CMK (cell line): ENCODE measurements at regions not wholly inside any gene's neighbourhood (a gene's known extent, or its start where the extent isn't known, plus 50 kb on each side); places are given as distances from the start of the nearest gene placed in this dataset.
"Not testable (repeated sequence)": the region's sequence is repeated elsewhere in the genome, so short reads cannot be mapped to it uniquely, and the experiment has no call there.

Experiments used
- DNase-seq: peaks from one replicate; pipeline ENCODE4 v3.0.0-alpha.2; 2010; ENCODE audit warnings: low read depth

DNA sequence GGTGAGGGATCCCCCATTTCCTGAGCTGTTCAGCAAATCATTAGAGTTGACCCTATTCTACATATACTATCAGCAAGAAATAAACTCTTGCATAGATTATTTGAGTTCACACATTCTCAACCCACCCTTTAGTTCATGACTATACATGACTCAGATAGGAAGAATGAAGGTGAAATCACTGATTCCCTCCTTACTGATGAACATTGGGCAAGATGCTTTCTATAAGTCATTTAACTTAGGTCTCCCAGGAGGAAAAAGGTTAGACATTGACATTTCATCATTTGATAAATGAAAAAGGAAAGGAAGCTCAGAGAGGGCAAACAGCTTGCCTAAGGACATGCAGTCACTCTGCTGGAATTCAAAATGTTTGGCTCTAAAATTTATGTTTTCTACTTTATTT is 408.0 kb downstream of the TMEM182 start:
- no peak for DNase-seq

DNA sequence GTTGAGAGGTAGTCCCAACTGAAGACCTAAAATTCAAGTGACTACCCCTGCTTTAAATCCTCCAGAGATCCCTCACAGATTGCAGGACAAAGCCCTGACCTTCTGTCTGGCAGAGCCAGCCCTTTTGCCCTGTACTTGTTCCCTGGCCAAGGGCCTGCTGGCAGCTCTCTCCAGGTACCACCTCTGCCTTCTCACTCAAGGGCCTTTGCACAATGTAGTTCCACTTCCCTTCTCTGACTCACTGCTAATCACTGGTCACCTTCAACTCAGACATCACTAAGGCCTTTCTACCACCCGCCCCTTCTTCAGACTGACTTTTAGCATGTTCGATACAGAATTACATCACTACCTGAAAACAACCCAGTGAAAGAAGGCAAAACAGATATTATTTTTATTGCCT is 411.0 kb downstream of the TMEM182 start:
- no peak for DNase-seq

DNA sequence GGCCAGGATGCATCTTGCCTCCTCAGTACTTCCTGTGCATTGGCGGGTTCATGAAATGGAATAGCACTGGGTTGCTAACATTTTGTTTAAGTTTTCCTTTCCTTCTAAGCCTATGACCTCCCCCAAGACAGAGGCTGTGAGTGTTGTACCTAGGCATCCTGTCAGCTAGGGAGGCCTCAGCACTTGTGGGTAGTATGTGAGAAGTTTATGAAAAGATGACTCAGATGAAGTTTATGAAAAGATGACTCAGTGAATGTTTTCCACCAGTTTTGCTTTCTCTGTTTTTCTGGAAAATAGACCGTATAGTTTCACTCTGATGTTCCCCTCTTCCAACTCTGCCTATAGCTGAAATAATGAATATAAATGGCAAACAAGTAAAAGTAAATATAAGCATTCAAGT is 412.9 kb downstream of the TMEM182 start:
- no peak for DNase-seq

DNA sequence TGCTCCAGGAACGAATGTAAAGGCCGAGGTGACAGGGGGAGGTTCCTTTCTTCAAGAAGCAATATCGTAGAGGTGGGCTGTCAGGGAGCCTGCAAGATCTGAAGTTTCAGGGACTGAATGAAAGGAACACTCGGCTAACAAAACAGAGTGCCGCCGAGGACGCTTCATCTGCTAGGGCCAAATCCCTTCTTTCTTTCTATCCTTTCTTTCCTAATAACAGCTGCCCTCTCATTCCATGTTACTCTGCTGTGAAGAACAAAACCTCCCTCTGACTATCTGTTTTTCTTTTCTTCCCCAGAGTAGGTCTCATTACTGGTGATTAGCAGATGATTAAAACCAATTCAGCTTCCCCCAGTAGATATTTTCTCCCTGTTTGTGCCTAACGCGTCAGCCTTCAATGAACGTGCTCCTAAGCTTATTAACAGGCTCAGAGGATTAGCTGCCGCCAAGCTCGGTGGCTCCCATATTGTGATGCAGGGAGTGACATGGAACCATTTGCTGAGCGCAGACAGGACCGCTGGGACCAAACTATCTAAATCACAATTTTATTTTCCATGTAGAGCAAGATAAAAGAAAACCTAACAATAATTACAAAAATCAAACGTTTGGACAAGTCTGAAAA is 414.6 kb downstream of the TMEM182 start:
- DNase-seq: no peak

DNA sequence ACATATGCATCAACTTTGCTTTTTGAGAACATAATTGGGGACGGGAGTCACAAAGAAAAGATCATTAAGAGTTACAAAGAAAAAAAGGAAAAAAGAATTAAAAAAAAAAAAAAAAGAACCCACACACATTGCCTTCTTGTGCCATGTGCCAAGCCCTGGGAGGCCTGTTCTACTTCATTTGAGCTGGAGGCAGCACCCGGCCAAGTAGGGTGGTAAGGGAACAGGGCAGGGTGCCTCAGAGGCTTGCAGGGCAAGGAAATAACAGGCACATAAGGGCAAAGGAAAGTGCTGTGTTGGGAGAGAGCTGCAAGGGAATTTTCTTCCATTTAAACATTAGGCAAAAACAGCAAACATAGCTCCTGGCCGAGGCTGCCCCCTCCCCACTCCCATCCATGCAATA is 418.0 kb downstream of the TMEM182 start:
- DNase-seq: no peak

DNA sequence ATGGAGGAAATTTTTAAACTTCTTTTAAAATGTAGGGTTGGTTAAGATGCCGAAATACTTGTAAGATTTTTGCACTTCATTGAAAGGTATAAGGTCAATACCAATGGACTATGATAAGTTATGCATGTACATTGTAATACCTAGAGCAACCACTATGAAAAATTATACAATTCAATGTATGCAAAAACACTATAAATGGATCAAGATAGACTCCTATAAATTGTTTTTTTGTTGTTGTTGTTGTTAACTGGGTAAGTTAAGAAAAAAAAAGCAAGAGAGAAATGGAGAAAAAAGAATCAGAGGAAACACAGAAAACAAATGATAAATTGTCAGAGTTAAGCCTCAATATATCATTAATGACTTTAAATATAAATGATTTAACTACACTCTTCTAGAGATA is 421.2 kb downstream of the TMEM182 start:
- no peak for DNase-seq

DNA sequence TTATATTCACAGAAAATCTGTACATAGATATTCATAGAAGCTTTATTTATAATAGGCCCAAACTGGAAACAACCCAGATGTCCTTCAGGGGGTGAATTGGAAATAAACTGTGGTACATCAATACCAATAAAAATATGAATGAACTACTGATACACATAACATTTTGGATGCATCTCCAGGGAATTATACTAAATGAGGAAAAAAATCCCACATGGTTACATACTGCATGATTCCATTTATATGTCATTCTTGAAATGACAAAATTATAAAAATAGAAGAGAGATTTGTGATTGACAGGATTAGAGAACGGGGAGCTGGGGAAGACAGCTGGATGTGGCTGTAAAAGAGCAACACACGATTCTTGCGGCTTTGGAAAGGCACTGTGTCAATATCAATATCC is 435.0 kb downstream of the TMEM182 start:
- DNase-seq: no peak

DNA sequence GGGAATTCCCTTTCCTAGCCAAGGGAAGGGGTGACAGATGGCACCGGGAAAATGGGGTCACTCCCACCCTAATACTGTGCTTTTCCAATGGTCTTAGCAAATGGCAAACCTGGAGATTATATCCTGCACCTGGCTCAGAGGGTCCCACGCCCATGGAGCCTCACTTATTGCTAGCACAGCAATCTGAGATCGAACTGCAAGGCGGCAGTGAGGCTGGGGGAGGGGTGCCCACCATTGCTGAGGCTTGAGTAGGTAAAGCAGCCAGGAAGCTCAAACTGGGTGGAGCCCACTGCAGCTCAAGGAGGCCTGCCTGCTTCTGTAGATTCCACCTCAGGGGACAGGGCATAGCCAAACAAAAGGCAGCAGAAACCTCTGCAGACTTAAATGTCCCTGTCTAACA is 438.9 kb downstream of the TMEM182 start:
- DNase-seq: not testable (repeated sequence)

DNA sequence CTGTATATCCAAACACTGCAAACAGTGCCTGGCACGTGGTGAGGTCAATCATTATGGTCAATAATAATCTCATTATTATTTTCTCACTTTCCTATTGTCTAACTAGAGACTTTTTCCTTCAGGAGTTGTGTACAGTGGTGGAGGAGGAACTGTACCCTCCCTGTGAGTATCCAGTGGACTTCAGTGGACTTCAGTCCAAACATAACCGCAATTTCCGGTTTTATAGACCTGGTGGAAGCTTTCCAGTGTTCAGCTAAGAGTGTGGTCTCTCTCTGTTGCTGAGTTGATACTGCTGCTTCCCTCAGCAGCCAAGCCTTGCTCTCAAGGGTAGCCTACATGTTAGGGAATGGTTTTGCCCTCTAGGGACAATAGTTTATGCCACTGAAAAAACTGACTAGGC is 447.1 kb downstream of the TMEM182 start:
- no peak for DNase-seq

DNA sequence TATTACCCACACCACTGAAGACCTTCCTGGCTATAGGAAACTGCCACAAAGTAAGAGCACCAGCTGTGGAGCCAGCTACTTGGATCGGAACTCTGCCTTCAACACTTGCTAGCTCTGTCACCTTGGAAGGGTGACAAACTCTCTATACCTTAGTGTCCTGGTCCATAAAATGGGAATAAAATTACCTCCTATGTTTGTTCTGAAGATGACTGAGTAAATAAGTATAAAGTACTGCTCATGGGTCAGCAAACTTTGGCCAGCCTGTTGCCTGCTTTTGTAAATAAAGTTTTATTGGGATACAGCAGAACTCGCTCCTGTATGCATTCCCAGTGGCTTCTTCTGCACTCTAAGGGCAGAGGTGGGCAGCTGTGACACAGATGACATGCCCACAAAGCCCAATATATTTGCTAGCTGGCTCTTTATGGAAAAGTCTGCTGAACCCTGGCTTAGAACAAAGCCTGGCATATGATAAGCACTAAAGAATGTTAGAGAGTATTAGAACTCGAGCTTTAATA is 451.3 kb downstream of the TMEM182 start:
- no peak for DNase-seq

DNA sequence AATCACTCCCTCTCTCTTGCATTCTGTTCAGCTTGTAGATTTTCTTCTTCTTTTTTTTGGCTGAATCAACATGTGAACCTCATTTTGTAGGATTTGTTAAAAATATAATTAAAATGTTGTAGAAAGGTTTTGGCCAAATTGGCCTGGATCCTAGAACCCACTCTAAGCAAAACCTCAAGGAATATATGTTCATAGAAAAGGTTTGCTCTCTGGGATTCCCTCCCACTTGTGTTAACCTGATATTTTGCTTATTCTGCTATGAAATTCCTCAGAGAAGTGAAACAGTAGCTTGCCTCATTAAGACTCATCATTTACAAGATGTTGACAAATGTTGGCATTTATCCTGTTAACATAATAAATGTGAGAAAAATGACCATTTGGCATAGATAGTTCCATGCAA is 456.7 kb downstream of the TMEM182 start:
- DNase-seq: no peak

DNA sequence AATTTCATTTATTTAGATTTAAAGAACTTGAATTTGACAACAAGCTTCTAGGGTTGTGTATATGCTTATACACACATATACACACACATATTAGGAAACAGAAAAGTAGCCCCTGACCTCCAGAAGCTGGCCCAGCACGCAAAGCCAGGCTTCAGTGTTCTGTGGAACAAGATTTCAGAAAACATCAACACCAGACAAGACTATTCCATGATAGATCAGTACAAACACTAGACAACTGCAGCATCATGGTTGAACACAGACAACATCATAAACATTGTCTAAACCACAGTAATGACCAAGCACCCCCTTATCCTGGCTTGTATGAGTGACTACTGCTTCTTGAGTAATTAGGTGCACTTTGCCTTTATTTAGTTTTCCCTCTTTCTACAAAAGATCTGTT is 457.6 kb downstream of the TMEM182 start:
- DNase-seq: no peak

DNA sequence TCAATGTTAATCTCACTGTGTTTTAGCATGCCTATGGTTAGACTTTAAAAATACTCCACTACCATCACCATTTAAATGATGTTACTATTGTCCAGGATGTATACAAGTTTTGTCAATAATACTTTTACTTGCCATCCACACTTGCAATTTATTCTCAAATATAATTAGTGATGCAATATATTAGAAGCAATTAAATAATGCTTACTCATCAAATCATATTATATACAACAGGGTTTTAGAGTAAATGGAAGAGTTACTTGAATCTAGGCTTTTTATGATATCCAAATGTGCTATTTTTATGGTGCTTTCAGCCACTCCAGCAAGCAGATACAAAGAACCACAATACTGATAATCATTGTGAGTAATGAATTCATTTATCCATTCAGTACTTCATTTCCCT is 461.1 kb downstream of the TMEM182 start:
- no peak for DNase-seq

DNA sequence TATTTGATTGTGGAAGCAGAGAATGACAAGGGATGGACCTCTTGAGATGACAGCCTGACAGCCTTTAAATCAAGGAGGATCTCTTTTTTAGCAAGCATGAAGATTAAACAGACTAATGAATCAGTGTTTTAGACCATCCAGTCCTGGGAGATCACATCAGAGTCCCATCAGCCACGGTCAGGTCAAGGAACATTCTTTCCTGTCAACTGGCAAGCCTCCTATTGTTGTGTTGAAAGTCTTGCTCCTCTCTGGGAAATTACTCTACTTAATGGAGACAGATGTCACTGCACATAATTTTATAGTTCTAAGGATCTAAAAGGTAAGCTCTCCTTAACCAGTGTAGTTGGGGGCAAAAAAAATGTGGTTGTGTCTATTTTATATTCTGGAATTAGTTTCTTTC is 469.0 kb downstream of the TMEM182 start:
- no peak for DNase-seq

DNA sequence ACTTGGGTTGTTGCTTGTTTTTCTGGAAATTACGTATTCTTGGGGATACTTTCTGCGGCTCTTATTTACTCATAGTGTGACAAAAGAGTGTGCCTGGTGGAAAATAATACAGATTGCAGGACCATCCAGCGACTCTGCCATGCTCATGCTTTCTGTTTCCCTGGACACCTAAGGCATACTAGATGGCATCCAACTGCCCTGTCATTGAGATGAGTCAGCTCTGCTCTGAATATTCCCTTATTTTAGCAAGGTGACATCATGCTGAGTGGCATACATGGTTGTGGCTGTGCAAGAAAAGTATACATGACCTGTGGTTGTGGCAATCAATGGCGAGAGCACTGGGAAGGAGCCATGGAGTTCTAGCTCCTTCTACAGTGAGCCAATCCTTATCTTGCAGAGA is 471.0 kb downstream of the TMEM182 start:
- DNase-seq: no peak

DNA sequence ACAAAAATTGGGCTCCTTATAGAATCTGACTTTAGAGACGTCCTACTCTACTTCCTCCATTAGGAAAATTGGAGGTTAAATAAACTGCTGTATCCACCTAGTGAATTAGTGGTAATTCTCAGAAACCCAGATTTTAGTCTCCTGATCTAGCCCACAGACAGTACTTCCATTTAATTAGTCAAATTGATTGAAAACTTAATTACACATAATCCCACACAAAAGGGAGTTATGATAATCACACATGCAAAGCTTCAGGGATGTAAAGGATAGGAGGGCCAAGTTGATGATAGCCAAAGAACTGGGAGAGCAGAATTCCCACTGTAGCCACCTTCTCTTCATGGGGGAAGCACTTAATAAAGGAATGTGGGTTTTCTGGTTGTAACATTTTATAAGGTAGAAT is 471.9 kb downstream of the TMEM182 start:
- DNase-seq: no peak

DNA sequence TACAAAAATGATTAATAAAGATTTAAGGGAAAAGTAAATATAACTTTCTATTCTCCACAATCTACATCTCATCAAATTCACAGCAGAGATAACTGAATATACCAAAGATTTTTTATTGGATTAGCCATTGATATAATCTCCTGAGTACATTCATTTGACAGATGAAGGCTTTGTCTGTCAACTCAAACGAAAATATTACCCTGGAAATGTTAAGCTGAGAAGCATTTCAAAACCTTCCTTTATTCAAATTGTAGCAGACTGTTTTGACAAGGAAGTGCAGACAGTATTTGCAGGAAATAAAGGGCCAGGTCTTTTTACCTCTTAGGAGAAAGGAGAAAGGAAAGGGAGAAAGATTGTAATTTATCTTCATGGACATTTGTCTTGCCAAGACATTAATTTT is 473.5 kb downstream of the TMEM182 start:
- DNase-seq: no peak

DNA sequence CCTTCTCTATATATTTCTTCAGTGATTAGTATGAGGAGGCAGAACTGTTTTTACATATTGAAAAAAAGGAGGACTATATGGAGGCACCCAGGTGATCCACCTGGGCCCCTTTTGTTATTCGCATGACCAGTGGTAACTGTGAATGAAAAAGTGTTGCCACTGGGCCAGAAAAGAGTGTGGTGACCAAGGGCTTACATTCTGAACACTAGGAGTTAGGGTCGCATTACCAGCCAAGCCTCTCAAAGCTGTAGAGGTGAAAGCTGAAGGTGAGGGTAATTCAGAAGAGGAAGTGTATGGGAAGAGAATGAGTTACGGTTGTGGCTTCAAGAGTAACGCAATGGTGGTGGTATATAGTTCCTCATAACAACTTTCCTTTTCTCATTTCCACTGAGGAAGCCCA is 487.6 kb downstream of the TMEM182 start:
- DNase-seq: no peak

DNA sequence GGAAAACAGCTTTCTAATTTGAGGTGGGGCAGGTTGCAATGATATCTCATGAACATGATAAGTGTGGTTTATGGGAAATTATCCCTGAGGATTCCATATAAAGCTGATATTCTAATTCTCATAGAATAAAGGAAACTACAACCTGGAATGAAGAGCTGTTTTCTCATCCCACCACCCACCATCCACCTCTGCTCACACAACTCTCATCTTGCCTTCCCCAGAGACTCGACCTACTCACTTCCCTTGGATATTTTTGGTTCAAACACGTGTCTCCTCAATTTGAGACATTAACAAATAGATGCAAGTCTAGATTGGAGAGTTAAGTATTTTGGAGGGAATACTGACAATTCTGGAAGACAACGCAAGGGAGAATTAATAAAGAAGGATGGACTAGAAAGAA is 490.9 kb downstream of the TMEM182 start:
- DNase-seq: no peak

DNA sequence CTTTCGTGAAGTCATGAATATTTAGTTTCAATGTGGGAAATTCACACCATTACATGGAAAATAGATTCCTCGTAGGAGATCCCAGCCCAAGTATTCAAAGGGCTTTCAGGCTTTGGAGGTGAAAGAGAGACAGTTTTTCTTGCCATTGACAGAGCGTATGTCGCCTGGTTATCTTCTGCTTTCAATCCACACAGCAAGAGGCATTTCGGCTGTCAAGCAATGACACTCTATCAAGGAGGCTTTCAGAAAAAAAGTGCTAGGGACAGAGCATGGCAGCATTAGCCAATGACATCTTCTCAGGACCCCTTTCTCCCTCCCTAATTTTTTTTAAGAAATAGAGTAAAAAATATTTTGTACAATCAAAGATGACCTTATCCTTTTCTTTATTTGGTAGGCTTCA is 492.8 kb downstream of the TMEM182 start:
- no peak for DNase-seq

DNA sequence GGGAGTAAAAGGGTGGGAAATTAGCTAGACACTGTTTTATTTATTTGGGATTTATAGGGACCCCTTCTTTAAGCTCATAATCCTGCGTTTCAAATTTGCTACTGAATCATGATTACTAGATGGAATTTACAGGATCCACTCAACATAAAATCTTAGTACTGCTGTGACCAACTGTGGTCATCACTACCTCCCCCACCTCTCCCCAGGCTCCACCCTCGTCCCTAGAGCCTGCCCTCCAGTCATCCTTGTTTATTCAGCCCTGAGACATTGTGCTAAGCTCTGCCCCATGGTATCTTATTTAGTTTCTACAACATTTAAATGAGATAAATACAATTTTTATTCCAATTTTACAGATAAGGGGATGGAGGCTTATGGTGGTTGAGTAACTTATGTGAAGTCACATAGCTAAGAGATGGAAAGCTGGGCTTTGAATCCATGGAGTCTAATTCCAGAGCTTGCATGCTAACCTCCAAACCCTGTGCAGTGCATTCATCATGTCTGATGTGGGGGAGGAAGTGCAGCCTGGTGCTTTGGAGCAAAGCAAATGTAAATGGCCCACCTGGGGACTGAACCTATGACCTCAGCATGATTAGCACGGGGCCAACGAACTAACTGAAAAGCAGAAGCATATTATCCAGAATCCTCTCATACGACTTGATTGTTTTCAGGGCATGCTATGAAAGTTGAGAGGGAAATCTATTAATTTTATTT is 502.4 kb downstream of the TMEM182 start:
- no peak for DNase-seq

DNA sequence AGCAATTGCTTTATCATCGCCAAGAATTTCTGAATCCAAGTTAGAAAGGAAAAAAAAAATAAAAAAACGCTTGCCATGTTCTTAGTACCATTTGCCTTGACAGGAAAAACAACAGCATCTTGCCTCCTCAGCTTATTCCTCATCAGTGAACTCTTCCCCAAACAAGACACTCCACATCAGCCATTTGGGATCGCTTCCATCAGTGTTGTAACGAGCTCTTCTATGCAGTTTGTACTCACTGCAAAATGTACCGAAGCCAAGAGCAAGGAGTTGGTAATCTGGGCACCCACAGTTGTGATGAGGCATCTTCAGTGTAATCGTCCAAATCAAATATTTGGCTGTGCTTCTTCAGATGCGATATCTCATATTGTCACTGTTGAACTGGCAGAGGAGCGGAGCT is 503.7 kb downstream of the TMEM182 start:
- no peak for DNase-seq

DNA sequence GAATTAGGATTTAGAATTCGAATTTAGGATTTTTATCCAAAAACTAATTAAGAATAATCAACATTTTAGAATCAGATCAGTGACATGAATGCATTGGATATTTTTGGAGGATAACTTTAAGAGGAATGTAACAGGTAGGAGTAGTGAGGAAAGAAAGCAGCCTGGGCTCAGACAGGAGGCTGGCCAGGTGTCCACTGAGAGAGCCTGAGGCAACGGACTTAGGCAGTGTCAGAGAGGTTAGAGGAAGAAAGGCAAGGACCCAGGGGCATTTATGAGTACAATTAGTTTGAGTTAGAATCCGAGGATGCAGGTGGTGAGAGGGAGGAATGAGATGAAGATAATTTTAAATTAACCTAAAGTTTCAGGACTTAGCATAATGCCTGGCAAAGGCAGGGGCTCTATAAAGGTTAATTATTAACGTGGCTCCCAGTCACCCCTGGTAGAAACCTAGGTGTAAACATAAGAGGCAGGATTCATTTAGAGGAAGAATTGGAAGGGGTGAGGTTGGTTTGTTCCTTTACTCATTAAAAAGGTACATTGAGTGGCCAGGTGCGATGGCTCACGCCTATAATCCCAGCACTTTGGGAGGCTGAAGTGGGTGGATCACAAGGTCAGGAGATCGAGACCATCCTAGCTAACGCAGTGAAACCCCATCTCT is 507.1 kb downstream of the TMEM182 start:
- no peak for DNase-seq

DNA sequence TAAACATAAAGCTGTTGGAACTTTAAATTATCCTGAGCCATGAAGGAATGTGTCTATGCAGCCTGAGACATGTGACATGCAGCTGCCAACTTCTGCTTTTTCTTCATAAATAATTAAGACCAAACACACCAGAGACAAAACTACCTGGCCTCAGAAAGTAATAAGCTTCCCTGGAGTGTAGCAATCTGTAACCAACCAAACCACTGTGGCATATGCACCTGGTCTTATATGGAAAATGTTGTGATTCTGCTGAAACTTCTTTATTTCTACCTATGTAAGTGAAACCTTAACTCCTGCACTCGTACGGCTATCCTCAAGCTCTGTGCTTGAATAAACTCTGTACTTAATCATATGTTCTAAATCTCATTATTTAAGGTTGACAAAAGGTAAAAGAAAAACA is 515.0 kb downstream of the TMEM182 start:
- DNase-seq: no peak
